Loucy (cell line): ENCODE measurements at regions not wholly inside any gene's neighbourhood (a gene's known extent, or its start where the extent isn't known, plus 50 kb on each side); places are given as distances from the start of the nearest gene placed in this dataset.

Experiments
- H2AFZ ChIP-seq: fragments of 200-600 bp; sonication (generic); 2 replicates; pipeline ENCODE4 v1.6.0; 2016; ENCODE audit warnings: antibody characterized with exemption, mild to moderate bottlenecking, low read length, moderate library complexity
- H3F3A ChIP-seq: fragments of 200-600 bp; 2 replicates; pipeline ENCODE4 v1.6.0; 2016; ENCODE audit warnings: antibody characterized with exemption, low read depth, mild to moderate bottlenecking
- H3K27me3 ChIP-seq: fragments of 200-600 bp; sonication (generic); 2 replicates; pipeline ENCODE4 v1.6.1; 2014; ENCODE audit warnings: low read length, mild to moderate bottlenecking; ENCODE audit not compliant: insufficient read depth, poor library complexity, severe bottlenecking
- H3K36me3 ChIP-seq: fragments of 200-600 bp; sonication (generic); 2 replicates; pipeline ENCODE4 v1.6.1; 2016; ENCODE audit warnings: low read length; ENCODE audit not compliant: insufficient read depth
- H3K4me1 ChIP-seq: fragments of 200-600 bp; sonication (generic); 2 replicates; pipeline ENCODE4 v1.5.1; 2014; ENCODE audit warnings: low read length, mild to moderate bottlenecking; ENCODE audit not compliant: insufficient read depth, poor library complexity, severe bottlenecking
- H3K4me2 ChIP-seq: fragments of 200-600 bp; sonication (generic); 2 replicates; pipeline ENCODE4 v1.6.0; 2014; ENCODE audit warnings: antibody characterized with exemption, low read length, low read depth, mild to moderate bottlenecking; ENCODE audit not compliant: poor library complexity, severe bottlenecking
- H3K4me3 ChIP-seq: fragments of 200-600 bp; sonication (generic); 2 replicates; pipeline ENCODE4 v1.5.1; 2014; ENCODE audit warnings: low read length, mild to moderate bottlenecking, mixed read lengths; ENCODE audit not compliant: poor library complexity, severe bottlenecking
- H3K79me2 ChIP-seq: fragments of 200-600 bp; sonication (generic); 2 replicates; pipeline ENCODE4 v1.6.1; 2014; ENCODE audit warnings: low read length; ENCODE audit not compliant: insufficient read depth
- H3K9ac ChIP-seq: fragments of 200-600 bp; sonication (generic); 2 replicates; pipeline ENCODE4 v1.6.0; 2014; ENCODE audit warnings: mild to moderate bottlenecking, low read depth, low read length, moderate library complexity; ENCODE audit not compliant: poor library complexity, severe bottlenecking
- H3K9me2 ChIP-seq: fragments of 200-600 bp; sonication (generic); replicated peaks from 2 replicates; pipeline ENCODE4 v1.6.1; 2016; ENCODE audit warnings: low read depth, low read length, mixed read lengths
- H3K9me3 ChIP-seq: fragments of 200-600 bp; sonication (generic); 2 replicates; pipeline ENCODE4 v1.6.1; 2014; ENCODE audit warnings: mild to moderate bottlenecking, antibody characterized with exemption, low read length, low read depth; ENCODE audit not compliant: insufficient read depth
- H4K20me1 ChIP-seq: fragments of 200-600 bp; sonication (generic); 2 replicates; pipeline ENCODE4 v1.6.0; 2014; ENCODE audit warnings: antibody characterized with exemption, low read length, mild to moderate bottlenecking; ENCODE audit not compliant: insufficient read depth, poor library complexity, severe bottlenecking
- EZH2phosphoT487 ChIP-seq: fragments of 200-600 bp; IDR thresholded peaks from 2 replicates; pipeline ENCODE4 v1.6.1; 2018; ENCODE audit warnings: antibody characterized with exemption, mild to moderate bottlenecking, moderate library complexity, borderline replicate concordance
- TF ChIP-seq, protein P1 (sequence below): fragments of 200-600 bp; sonication (generic); conservative IDR thresholded peaks from 2 replicates; pipeline ENCODE4 v1.5.1; 2014; ENCODE audit warnings: mild to moderate bottlenecking, antibody characterized with exemption, low read length

DNA sequence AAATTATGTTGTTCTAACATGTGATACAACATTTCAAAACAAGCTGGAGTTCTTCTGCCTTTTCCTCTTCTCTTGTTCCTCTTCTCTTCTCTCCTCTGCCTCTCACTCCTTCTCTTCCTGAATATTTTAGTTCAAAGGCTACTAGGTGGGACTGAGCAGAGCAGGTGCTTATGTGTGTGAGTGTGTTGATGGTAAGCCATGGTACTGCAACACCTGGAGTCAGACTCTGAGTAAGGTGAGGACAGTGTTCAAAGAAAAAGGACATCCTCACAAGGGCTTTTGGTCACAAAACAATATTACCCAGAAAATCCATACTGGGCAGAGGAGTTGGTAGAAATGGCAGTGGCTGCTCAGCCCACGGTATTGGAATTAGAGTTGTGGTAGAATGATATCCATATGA is 1188.7 kb downstream of the SLITRK1 start:
- TF ChIP-seq, protein P1, sequence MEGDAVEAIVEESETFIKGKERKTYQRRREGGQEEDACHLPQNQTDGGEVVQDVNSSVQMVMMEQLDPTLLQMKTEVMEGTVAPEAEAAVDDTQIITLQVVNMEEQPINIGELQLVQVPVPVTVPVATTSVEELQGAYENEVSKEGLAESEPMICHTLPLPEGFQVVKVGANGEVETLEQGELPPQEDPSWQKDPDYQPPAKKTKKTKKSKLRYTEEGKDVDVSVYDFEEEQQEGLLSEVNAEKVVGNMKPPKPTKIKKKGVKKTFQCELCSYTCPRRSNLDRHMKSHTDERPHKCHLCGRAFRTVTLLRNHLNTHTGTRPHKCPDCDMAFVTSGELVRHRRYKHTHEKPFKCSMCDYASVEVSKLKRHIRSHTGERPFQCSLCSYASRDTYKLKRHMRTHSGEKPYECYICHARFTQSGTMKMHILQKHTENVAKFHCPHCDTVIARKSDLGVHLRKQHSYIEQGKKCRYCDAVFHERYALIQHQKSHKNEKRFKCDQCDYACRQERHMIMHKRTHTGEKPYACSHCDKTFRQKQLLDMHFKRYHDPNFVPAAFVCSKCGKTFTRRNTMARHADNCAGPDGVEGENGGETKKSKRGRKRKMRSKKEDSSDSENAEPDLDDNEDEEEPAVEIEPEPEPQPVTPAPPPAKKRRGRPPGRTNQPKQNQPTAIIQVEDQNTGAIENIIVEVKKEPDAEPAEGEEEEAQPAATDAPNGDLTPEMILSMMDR: no peak
- TF ChIP-seq EZH2phosphoT487: no peak
- Histone ChIP-seq H3K36me3 (no peaks in the 10 kb centered on the region), H2AFZ (no peak overlapping the region), H3K9me3 (no peaks in the 10 kb centered on the region), H3F3A (no peaks in the 10 kb centered on the region), H4K20me1 (no peaks in the 10 kb centered on the region), H3K4me1 (peaks cover 2% of the 10 kb centered on the region), H3K4me2 (no peak overlapping the region), H3K4me3 (no peak overlapping the region), H3K9me2 (no peaks in the 10 kb centered on the region), H3K79me2 (no peaks in the 10 kb centered on the region), H3K27me3 (no peaks in the 10 kb centered on the region), H3K9ac (no peak overlapping the region)

DNA sequence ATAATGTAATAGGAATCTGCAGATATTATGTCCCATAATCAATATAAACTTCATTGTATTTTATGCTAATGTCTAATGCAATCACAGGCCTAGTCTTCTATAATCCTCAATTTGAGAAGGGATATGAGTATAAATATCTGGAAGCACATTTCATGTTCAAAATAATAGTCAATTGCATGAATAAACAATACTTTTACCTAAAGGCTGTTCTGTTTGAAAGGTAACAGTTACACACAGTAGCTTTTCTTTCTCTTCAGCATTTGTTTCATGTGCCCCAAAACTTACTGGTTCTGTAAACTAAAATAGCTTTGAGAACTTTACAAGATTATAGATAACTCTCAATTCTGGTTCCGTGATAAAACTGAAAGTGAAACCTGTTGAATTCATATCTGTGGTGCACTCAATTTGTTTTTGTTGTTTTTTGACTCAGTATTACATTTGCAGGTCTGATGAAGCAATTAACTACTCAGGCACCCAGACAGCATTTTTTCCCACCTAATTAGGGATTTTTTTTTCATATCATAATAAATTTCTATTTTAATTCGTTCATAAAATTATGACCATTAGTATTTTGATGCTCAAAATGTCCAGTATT is 1193.8 kb downstream of the SLITRK1 start:
- Histone ChIP-seq H3K9ac (peak overlapping the region; percentile 67), H3K9me3 (no peaks in the 10 kb centered on the region), H4K20me1 (no peaks in the 10 kb centered on the region), H3K4me1 (peaks cover 7% of the 10 kb centered on the region), H3K4me3 (peak overlapping the region; percentile 72), H3K79me2 (no peaks in the 10 kb centered on the region), H2AFZ (peak overlapping the region; percentile 99), H3K27me3 (no peaks in the 10 kb centered on the region), H3K9me2 (no peaks in the 10 kb centered on the region), H3F3A (no peaks in the 10 kb centered on the region), H3K4me2 (peak overlapping the region; percentile 78), H3K36me3 (no peaks in the 10 kb centered on the region)
- TF ChIP-seq EZH2phosphoT487: no peak
- TF ChIP-seq, protein P1: no peak

- Histone ChIP-seq H3K4me1 (peaks cover 7% of the 10 kb centered on the region), H3K36me3 (no peaks in the 10 kb centered on the region), H3K4me2 (peak overlapping the region; percentile 78), H2AFZ (peak overlapping the region; percentile 99), H3K4me3 (peak overlapping the region; percentile 72), H3K79me2 (no peaks in the 10 kb centered on the region), H3K27me3 (no peaks in the 10 kb centered on the region), H3K9ac (peak overlapping the region; percentile 67), H3K9me3 (no peaks in the 10 kb centered on the region), H3F3A (no peaks in the 10 kb centered on the region), H3K9me2 (no peaks in the 10 kb centered on the region), H4K20me1 (no peaks in the 10 kb centered on the region)
- TF ChIP-seq, protein P1: no peak
- no peak for TF ChIP-seq EZH2phosphoT487
Measured at GRCh38 chr13:82687884-82688283, 1194.4 kb downstream of the SLITRK1 start.
